Neuron (in vitro differentiated cells): ENCODE measurements at regions not wholly inside any gene's neighbourhood (a gene's known extent, or its start where the extent isn't known, plus 50 kb on each side); places are given as distances from the start of the nearest gene placed in this dataset.

Experiments used
- H2AFZ ChIP-seq: one replicate; pipeline ENCODE4 v1.6.1; 2013; ENCODE audit warnings: low read depth, mild to moderate bottlenecking, inconsistent platforms, low read length, moderate library complexity
- H3K27me3 ChIP-seq: one replicate; pipeline ENCODE4 v1.6.1; 2013; ENCODE audit warnings: low read length; ENCODE audit not compliant: insufficient read depth
- H3K36me3 ChIP-seq: one replicate; pipeline ENCODE4 v1.6.1; 2013; ENCODE audit warnings: low read length; ENCODE audit not compliant: insufficient read depth
- H3K4me1 ChIP-seq: one replicate; pipeline ENCODE4 v1.6.1; 2013; ENCODE audit warnings: low read length; ENCODE audit not compliant: insufficient read depth
- H3K4me3 ChIP-seq: 2 replicates; pipeline ENCODE4 v1.5.1; 2013; ENCODE audit warnings: mild to moderate bottlenecking, low read length, moderate library complexity
- H3K9me3 ChIP-seq: one replicate; pipeline ENCODE4 v1.6.1; 2013; ENCODE audit warnings: low read length

DNA sequence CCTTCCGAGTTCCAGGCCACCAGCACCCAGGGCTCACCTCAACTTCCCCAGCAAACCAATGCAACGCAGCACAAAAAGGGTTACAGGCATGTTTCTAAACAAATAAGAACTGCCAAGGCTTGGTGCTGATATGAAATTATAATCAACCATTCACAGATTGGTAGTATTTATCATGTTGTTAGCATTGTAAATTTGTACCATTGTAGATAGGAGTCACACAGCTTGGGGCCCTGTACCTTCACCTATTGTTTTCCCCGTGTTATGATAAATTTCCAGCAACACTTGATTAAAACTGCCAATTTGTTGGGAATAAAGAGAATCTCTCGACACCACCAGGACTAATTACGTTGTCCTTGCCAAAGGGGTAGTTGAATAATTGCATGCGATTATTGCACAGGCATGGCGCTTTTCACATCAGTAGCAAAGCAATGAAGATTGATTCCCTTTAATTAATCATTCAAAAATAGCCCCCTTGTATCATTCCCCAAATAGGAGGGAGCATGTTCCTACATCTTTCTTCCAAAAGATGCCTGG lies 454.1 kb downstream of the ZNF608 start:
- Histone ChIP-seq H2AFZ (no peak overlapping the region), H3K9me3 (no peaks in the 10 kb centered on the region), H3K4me3 (no peak overlapping the region), H3K36me3 (no peaks in the 10 kb centered on the region), H3K4me1 (no peaks in the 10 kb centered on the region), H3K27me3 (no peaks in the 10 kb centered on the region)

GRCh38 chr5:124289641-124290311 lies 456.7 kb downstream of the ZNF608 start:
- Histone ChIP-seq H3K27me3 (no peaks in the 10 kb centered on the region), H3K9me3 (no peaks in the 10 kb centered on the region), H2AFZ (no peak overlapping the region), H3K4me1 (no peaks in the 10 kb centered on the region), H3K36me3 (no peaks in the 10 kb centered on the region), H3K4me3 (no peak overlapping the region)

DNA sequence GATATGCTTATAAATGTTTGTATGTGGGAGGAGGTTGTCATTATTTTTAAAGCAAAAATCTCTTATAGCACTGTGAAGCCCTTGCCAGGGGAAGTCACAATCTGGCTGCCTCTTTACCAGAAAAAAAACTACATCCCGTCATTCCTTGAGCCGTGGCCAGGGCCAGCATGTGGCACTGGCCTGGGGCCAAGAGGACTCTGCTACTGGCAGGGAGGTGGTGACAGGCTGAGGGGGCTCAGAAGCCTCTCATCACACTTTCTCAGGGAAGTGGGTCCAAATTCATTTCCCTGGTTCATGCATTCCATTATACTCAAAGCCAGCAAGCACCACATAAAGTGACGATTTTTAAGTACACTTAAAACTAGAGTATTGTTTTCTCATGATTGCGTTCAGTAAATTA lies 457.3 kb downstream of the ZNF608 start:
- no peaks in the 10 kb centered on the region for H3K27me3 ChIP-seq
- no peaks in the 10 kb centered on the region for H3K4me1 ChIP-seq
- no peak overlapping the region for H2AFZ ChIP-seq
- no peaks in the 10 kb centered on the region for H3K9me3 ChIP-seq
- no peaks in the 10 kb centered on the region for H3K36me3 ChIP-seq
- no peak overlapping the region for H3K4me3 ChIP-seq

DNA sequence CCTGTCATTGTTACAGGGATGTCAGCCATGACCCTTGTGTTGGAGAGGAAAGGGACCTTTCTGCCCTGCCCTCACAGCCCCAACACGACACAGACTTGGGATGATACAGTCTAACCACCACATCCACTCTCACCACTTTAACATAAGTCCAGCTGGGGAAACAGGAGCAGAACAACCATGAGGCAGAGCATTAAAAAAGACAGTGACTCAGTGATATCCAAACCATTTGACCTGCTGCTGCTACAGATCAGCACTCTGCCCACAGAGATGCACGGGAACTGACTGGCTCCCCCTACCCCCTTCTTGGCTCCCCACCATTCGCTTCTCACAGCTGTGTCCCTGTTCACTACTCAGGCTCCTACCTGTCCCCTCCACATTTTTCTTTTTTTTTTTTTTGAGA lies 458.6 kb downstream of the ZNF608 start:
- no peak overlapping the region for H2AFZ ChIP-seq
- no peaks in the 10 kb centered on the region for H3K36me3 ChIP-seq
- H3K27me3 ChIP-seq: no peaks in the 10 kb centered on the region
- H3K4me3 ChIP-seq: no peak overlapping the region
- H3K9me3 ChIP-seq: no peaks in the 10 kb centered on the region
- no peaks in the 10 kb centered on the region for H3K4me1 ChIP-seq

DNA sequence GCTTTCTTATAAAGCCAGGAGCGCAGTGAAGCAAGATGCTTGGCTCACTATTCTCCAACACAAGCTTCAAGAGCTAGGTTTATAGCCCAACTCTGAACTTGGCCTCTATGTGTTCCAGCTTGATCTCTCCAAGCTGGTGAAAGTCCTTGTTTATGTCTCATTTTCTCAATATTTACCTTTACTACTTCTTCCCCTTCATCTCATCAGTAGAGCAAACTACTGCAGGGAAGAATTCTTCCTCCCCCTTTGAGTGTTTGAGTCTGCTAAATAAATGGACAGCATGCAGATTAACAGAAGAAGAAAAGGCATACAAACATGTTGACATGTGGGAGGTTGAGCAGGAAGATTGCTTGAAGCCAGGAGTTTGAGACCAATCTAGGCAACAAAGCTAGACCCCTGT lies 460.7 kb downstream of the ZNF608 start:
- Histone ChIP-seq H3K4me3 (no peak overlapping the region), H2AFZ (no peak overlapping the region)

DNA sequence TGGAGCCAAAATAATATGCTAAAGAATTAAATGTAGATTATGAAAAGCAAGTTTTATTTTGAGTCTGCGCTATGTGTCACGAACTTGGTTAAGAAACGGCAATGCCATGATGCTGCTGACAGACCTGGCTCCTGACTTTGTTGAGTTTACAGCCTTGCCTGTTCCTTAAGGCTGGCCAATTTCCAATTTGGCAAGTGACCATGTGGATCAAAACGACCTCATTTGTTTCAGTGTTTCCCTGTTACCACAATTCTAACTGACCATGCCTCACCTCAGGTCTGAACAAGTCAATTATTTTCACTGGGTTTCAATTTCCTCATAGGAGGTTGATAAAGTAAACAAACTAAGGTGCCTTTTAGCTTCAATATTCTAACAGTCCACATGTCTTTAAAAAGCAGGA lies 461.4 kb downstream of the ZNF608 start:
- H3K36me3 ChIP-seq: no peaks in the 10 kb centered on the region
- no peaks in the 10 kb centered on the region for H3K27me3 ChIP-seq
- no peak overlapping the region for H2AFZ ChIP-seq
- H3K4me3 ChIP-seq: no peak overlapping the region
- H3K4me1 ChIP-seq: peaks cover 4% of the 10 kb centered on the region
- no peaks in the 10 kb centered on the region for H3K9me3 ChIP-seq

More for the DNA sequence above, 460.7 kb downstream of the ZNF608 start:
- Histone ChIP-seq H3K9me3 (no peaks in the 10 kb centered on the region), H3K36me3 (no peaks in the 10 kb centered on the region), H3K27me3 (no peaks in the 10 kb centered on the region), H3K4me1 (no peaks in the 10 kb centered on the region)

GRCh38 chr5:124283031-124283430 lies 463.4 kb downstream of the ZNF608 start:
- H3K4me3 ChIP-seq: no peak overlapping the region
- peaks cover 8% of the 10 kb centered on the region for H3K4me1 ChIP-seq

DNA sequence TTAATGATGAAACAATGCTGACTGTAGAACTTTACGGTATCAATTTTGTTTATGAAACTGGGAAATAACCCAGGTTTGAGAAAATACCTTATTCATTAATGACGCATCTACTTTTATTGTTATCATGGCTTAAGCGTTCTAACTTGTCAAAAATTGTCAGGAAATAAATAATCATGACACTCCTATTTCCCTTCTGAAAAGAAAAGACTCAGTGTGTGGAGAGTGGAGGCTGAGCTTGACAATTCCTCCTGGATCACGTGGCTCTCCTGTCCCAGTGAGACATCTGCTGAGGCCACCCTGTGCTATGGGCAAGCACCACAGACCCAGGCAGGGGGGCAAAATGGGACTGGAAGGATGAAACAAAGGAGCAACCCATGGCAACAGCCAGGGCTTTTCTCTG lies 466.4 kb downstream of the ZNF608 start:
- Histone ChIP-seq H3K36me3 (no peaks in the 10 kb centered on the region), H2AFZ (no peak overlapping the region), H3K9me3 (no peaks in the 10 kb centered on the region), H3K4me1 (peaks cover 8% of the 10 kb centered on the region), H3K4me3 (no peak overlapping the region), H3K27me3 (no peaks in the 10 kb centered on the region)

More at GRCh38 chr5:124283031-124283430, 463.4 kb downstream of the ZNF608 start:
- Histone ChIP-seq H3K36me3 (no peaks in the 10 kb centered on the region), H3K9me3 (no peaks in the 10 kb centered on the region), H2AFZ (no peak overlapping the region), H3K27me3 (no peaks in the 10 kb centered on the region)

GRCh38 chr5:124279146-124279876 lies 467.1 kb downstream of the ZNF608 start:
- no peak overlapping the region for H3K4me3 ChIP-seq
- no peaks in the 10 kb centered on the region for H3K36me3 ChIP-seq
- H3K27me3 ChIP-seq: no peaks in the 10 kb centered on the region
- no peak overlapping the region for H2AFZ ChIP-seq
- H3K9me3 ChIP-seq: no peaks in the 10 kb centered on the region
- peaks cover 8% of the 10 kb centered on the region for H3K4me1 ChIP-seq

GRCh38 chr5:124278636-124279035 lies 467.8 kb downstream of the ZNF608 start:
- Histone ChIP-seq H3K9me3 (no peaks in the 10 kb centered on the region), H3K27me3 (no peaks in the 10 kb centered on the region), H3K36me3 (no peaks in the 10 kb centered on the region), H2AFZ (no peak overlapping the region), H3K4me3 (no peak overlapping the region), H3K4me1 (peaks cover 8% of the 10 kb centered on the region)

- H3K4me1 ChIP-seq: peaks cover 8% of the 10 kb centered on the region
- no peak overlapping the region for H2AFZ ChIP-seq
- no peaks in the 10 kb centered on the region for H3K27me3 ChIP-seq
- no peak overlapping the region for H3K4me3 ChIP-seq
- no peaks in the 10 kb centered on the region for H3K36me3 ChIP-seq
- no peaks in the 10 kb centered on the region for H3K9me3 ChIP-seq
These were observed 468.5 kb downstream of the ZNF608 start for GRCh38 chr5:124277767-124278545.

GRCh38 chr5:124276166-124276565 lies 470.3 kb downstream of the ZNF608 start:
- Histone ChIP-seq H3K9me3 (no peaks in the 10 kb centered on the region), H3K27me3 (no peaks in the 10 kb centered on the region), H3K4me3 (no peak overlapping the region), H3K36me3 (no peaks in the 10 kb centered on the region), H3K4me1 (peaks cover 8% of the 10 kb centered on the region), H2AFZ (no peak overlapping the region)

GRCh38 chr5:124274949-124275348 lies 471.5 kb downstream of the ZNF608 start:
- no peaks in the 10 kb centered on the region for H3K9me3 ChIP-seq
- H3K27me3 ChIP-seq: no peaks in the 10 kb centered on the region
- no peak overlapping the region for H3K4me3 ChIP-seq

More at GRCh38 chr5:124274949-124275348, 471.5 kb downstream of the ZNF608 start:
- H3K36me3 ChIP-seq: no peaks in the 10 kb centered on the region
- peaks cover 3% of the 10 kb centered on the region for H3K4me1 ChIP-seq
- H2AFZ ChIP-seq: no peak overlapping the region
